Effector memory CD8-positive, alpha-beta T cell (primary cell): ENCODE measurements at regions not wholly inside any gene's neighbourhood (a gene's known extent, or its start where the extent isn't known, plus 50 kb on each side); places are given as distances from the start of the nearest gene placed in this dataset.

ENCODE experiments used
- ATAC-seq: fragments of 150-1000 bp; cut with Tn5 transposase; replicated peaks from 2 replicates; pipeline ENCODE4 v1.10.0; 2021; ENCODE audit warnings: mild to moderate bottlenecking, moderate library complexity
- DNase-seq, 3 experiments: peaks; one replicate each; pipeline ENCODE4 v3.0.0; 2021
- H3K27ac Mint-ChIP-seq, 2 donors: one replicate each; pipeline ENCODE4 v1.8.0; 2022; ENCODE audit warnings: mild to moderate bottlenecking in 2 of 2, mixed read lengths in 2 of 2, moderate library complexity in 2 of 2
- H3K27me3 Mint-ChIP-seq, 2 donors: one replicate each; pipeline ENCODE4 v1.8.0; 2022; ENCODE audit warnings: mixed read lengths in 2 of 2
- H3K36me3 Mint-ChIP-seq: one replicate; pipeline ENCODE4 v1.8.0; 2022; ENCODE audit warnings: mild to moderate bottlenecking, moderate library complexity, mixed read lengths; ENCODE audit not compliant: insufficient read depth
- H3K4me1 Mint-ChIP-seq, 2 donors: one replicate each; pipeline ENCODE4 v1.8.0; 2022; ENCODE audit warnings: low read depth in 2 of 2, mixed read lengths in 2 of 2
- H3K4me3 Mint-ChIP-seq, 2 donors: one replicate each; pipeline ENCODE4 v1.8.0; 2022; ENCODE audit warnings: mild to moderate bottlenecking in 2 of 2, mixed read lengths in 2 of 2, moderate library complexity in 2 of 2
- H3K9me3 Mint-ChIP-seq, 2 donors: one replicate each; pipeline ENCODE4 v1.8.0; 2022; ENCODE audit warnings: mixed read lengths in 2 of 2

- peaks cover 0 to 15% of the 10 kb centered on the region in 2 donors for H3K27me3 Mint-ChIP-seq
- H3K9me3 Mint-ChIP-seq = peaks cover 2 to 8% of the 10 kb centered on the region in 2 donors
- no peak overlapping the region for H3K27ac Mint-ChIP-seq
- DNase-seq (no peak), ATAC-seq (no peak)
- H3K36me3 Mint-ChIP-seq = no peaks in the 10 kb centered on the region
- H3K4me1 Mint-ChIP-seq = no peaks in the 10 kb centered on the region
- H3K4me3 Mint-ChIP-seq = no peak overlapping the region
Observed at GRCh38 chr2:224195925-224196571, 157.0 kb upstream of the SERPINE2 start.

- H3K27ac Mint-ChIP-seq = no peak overlapping the region
- ATAC-seq = no peak
- DNase-seq = no peak
- H3K36me3 Mint-ChIP-seq = no peaks in the 10 kb centered on the region
- peaks cover 2 to 8% of the 10 kb centered on the region in 2 donors for H3K9me3 Mint-ChIP-seq
- no peak overlapping the region for H3K4me3 Mint-ChIP-seq
- H3K4me1 Mint-ChIP-seq = no peaks in the 10 kb centered on the region
- H3K27me3 Mint-ChIP-seq = peaks cover 0 to 16% of the 10 kb centered on the region in 2 donors
Observed at GRCh38 chr2:224194161-224194560, 155.1 kb upstream of the SERPINE2 start.

- no peak overlapping the region for H3K4me3 Mint-ChIP-seq
- H3K9me3 Mint-ChIP-seq = peaks cover 6 to 8% of the 10 kb centered on the region in 2 donors
- H3K27me3 Mint-ChIP-seq = peaks cover under 1 to 13% of the 10 kb centered on the region in 2 donors
- no peak overlapping the region for H3K27ac Mint-ChIP-seq
- H3K4me1 Mint-ChIP-seq = no peaks in the 10 kb centered on the region
- H3K36me3 Mint-ChIP-seq = no peaks in the 10 kb centered on the region
- no peak for ATAC-seq
- no peak for DNase-seq
Observed at GRCh38 chr2:224191465-224191864, 152.4 kb upstream of the SERPINE2 start.

GRCh38 chr2:224190936-224191270 lies 151.8 kb upstream of the SERPINE2 start:
- no peaks in the 10 kb centered on the region for H3K36me3 Mint-ChIP-seq

GRCh38 chr2:224190234-224190935 lies 151.3 kb upstream of the SERPINE2 start:
- Mint-ChIP-seq H3K4me1 (no peaks in the 10 kb centered on the region), H3K27ac (no peak overlapping the region), H3K4me3 (no peak overlapping the region), H3K36me3 (no peaks in the 10 kb centered on the region), H3K27me3 (peaks cover 10 to 13% of the 10 kb centered on the region in 2 donors), H3K9me3 (peaks cover 6 to 8% of the 10 kb centered on the region in 2 donors)
- no peak for ATAC-seq
- no peak for DNase-seq

More at GRCh38 chr2:224190936-224191270, 151.8 kb upstream of the SERPINE2 start:
- Mint-ChIP-seq H3K9me3 (peaks cover 6 to 8% of the 10 kb centered on the region in 2 donors), H3K27ac (no peak overlapping the region), H3K4me3 (no peak overlapping the region), H3K4me1 (no peaks in the 10 kb centered on the region), H3K27me3 (peaks cover 6 to 13% of the 10 kb centered on the region in 2 donors)
- DNase-seq = no peak
- no peak for ATAC-seq

GRCh38 chr2:224187220-224187619 lies 148.1 kb upstream of the SERPINE2 start:
- no peaks in the 10 kb centered on the region for H3K36me3 Mint-ChIP-seq
- peaks cover 0 to 4% of the 10 kb centered on the region in 2 donors for H3K9me3 Mint-ChIP-seq
- H3K4me1 Mint-ChIP-seq = no peaks in the 10 kb centered on the region
- H3K27ac Mint-ChIP-seq = no peak overlapping the region
- ATAC-seq (no peak), DNase-seq (no peak)
- peaks cover 8 to 19% of the 10 kb centered on the region in 2 donors for H3K27me3 Mint-ChIP-seq
- H3K4me3 Mint-ChIP-seq = no peak overlapping the region

GRCh38 chr2:224185023-224185601 lies 146.0 kb upstream of the SERPINE2 start:
- Mint-ChIP-seq H3K9me3 (peaks cover 0 to 4% of the 10 kb centered on the region in 2 donors), H3K4me1 (no peaks in the 10 kb centered on the region), H3K4me3 (no peak overlapping the region), H3K27ac (no peak overlapping the region), H3K27me3 (peaks cover 26 to 36% of the 10 kb centered on the region in 2 donors), H3K36me3 (no peaks in the 10 kb centered on the region)
- no peak for DNase-seq
- ATAC-seq = no peak

- Mint-ChIP-seq H3K27me3 (peaks cover 20 to 51% of the 10 kb centered on the region in 2 donors), H3K27ac (no peak overlapping the region), H3K36me3 (no peaks in the 10 kb centered on the region), H3K9me3 (peaks cover 0 to 4% of the 10 kb centered on the region in 2 donors), H3K4me1 (no peaks in the 10 kb centered on the region), H3K4me3 (no peak overlapping the region)
- no peak for ATAC-seq
- no peak for DNase-seq
Observed at GRCh38 chr2:224183086-224183485, 144.0 kb upstream of the SERPINE2 start.

- Mint-ChIP-seq H3K27me3 (peaks cover 20 to 57% of the 10 kb centered on the region in 2 donors), H3K9me3 (peaks cover 0 to under 1% of the 10 kb centered on the region in 2 donors), H3K36me3 (no peaks in the 10 kb centered on the region), H3K4me3 (no peak overlapping the region), H3K4me1 (no peaks in the 10 kb centered on the region), H3K27ac (no peak overlapping the region)
- no peak for ATAC-seq
- DNase-seq = no peak
Observed at GRCh38 chr2:224182498-224182897, 143.4 kb upstream of the SERPINE2 start.

GRCh38 chr2:224181534-224182155 lies 142.6 kb upstream of the SERPINE2 start:
- ATAC-seq (no peak), DNase-seq (no peak)
- Mint-ChIP-seq H3K27ac (no peak overlapping the region), H3K36me3 (no peaks in the 10 kb centered on the region), H3K4me3 (no peak overlapping the region), H3K27me3 (peaks cover 20 to 65% of the 10 kb centered on the region in 2 donors), H3K4me1 (no peaks in the 10 kb centered on the region), H3K9me3 (no peaks in the 10 kb centered on the region)

- H3K27me3 Mint-ChIP-seq = peaks cover 26 to 61% of the 10 kb centered on the region in 2 donors
- H3K4me1 Mint-ChIP-seq = no peaks in the 10 kb centered on the region
- DNase-seq (no peak), ATAC-seq (no peak)
- H3K4me3 Mint-ChIP-seq = no peak overlapping the region
- H3K9me3 Mint-ChIP-seq = no peaks in the 10 kb centered on the region
- no peak overlapping the region for H3K27ac Mint-ChIP-seq
- no peaks in the 10 kb centered on the region for H3K36me3 Mint-ChIP-seq
Observed at GRCh38 chr2:224180810-224181209, 141.7 kb upstream of the SERPINE2 start.

GRCh38 chr2:224178056-224178455 lies 139.0 kb upstream of the SERPINE2 start:
- ATAC-seq (no peak), DNase-seq (no peak)
- Mint-ChIP-seq H3K4me3 (no peak overlapping the region), H3K36me3 (no peaks in the 10 kb centered on the region), H3K4me1 (no peaks in the 10 kb centered on the region), H3K9me3 (no peaks in the 10 kb centered on the region), H3K27me3 (peaks cover 34 to 78% of the 10 kb centered on the region in 2 donors), H3K27ac (no peak overlapping the region)

GRCh38 chr2:224175538-224175937 lies 136.5 kb upstream of the SERPINE2 start:
- no peaks in the 10 kb centered on the region for H3K4me1 Mint-ChIP-seq
- no peak for ATAC-seq
- H3K27ac Mint-ChIP-seq = no peak overlapping the region
- H3K4me3 Mint-ChIP-seq = no peak overlapping the region
- H3K36me3 Mint-ChIP-seq = no peaks in the 10 kb centered on the region
- H3K9me3 Mint-ChIP-seq = no peaks in the 10 kb centered on the region
- DNase-seq = no peak
- H3K27me3 Mint-ChIP-seq = peaks cover 34 to 66% of the 10 kb centered on the region in 2 donors
